IMR-90 (cell line): ENCODE measurements at regions not wholly inside any gene's neighbourhood (a gene's known extent, or its start where the extent isn't known, plus 50 kb on each side); places are given as distances from the start of the nearest gene placed in this dataset.

Experiments
- ATAC-seq: fragments of 200-7000 bp; cut with Tn5 transposase; 2 replicates; pipeline ENCODE4 v1.9.1; 2020; ENCODE audit warnings: low read depth, mild to moderate bottlenecking, moderate library complexity
- BruUV-seq: library from RNA; stranded (reverse); fragments of 400-500 nt; replicated peaks from 2 replicates; lab custom pipeline; 2021; lab: Mats Ljungman, UMichigan
- CTCF ChIA-PET: fragments of 300-600 bp; formaldehyde crosslinking; extraction: SDS; loops from one replicate; lab custom pipeline; 2021; ENCODE audit warnings: antibody characterized with exemption; lab: Yijun Ruan, JAX
- POLR2A ChIA-PET: fragments of 300-600 bp; sonication (Branson Sonifier 250); formaldehyde crosslinking; loops from one replicate; lab custom pipeline; 2022; ENCODE audit warnings: antibody characterized with exemption; ENCODE audit not compliant: unreplicated experiment; lab: Charles Lee
- DNase-seq: peaks from one replicate; pipeline ENCODE4 v3.0.0; 2013
- H2AFZ ChIP-seq: replicated peaks from 2 replicates; pipeline ENCODE3; 2013; ENCODE audit warnings: low read length, mild to moderate bottlenecking; ENCODE audit not compliant: poor library complexity
- H2AK5ac ChIP-seq: 2 replicates; pipeline ENCODE4 v1.6.1; 2013; ENCODE audit warnings: low read depth, low read length, inconsistent platforms
- H2AK9ac ChIP-seq: replicated peaks from 2 replicates; pipeline ENCODE3; 2013; ENCODE audit warnings: mild to moderate bottlenecking, low read depth, low read length, moderate library complexity; ENCODE audit not compliant: poor library complexity
- H2BK120ac ChIP-seq: 2 replicates; pipeline ENCODE4 v1.6.1; 2013; ENCODE audit warnings: low read depth, low read length, inconsistent platforms
- H2BK15ac ChIP-seq: 3 replicates; pipeline ENCODE4 v1.6.1; 2013; ENCODE audit warnings: low read depth, low read length, inconsistent platforms
- H2BK20ac ChIP-seq: 2 replicates; pipeline ENCODE4 v1.6.1; 2013; ENCODE audit warnings: low read depth, mild to moderate bottlenecking, inconsistent platforms, low read length, moderate library complexity
- H2BK5ac ChIP-seq: 2 replicates; pipeline ENCODE4 v1.6.1; 2013; ENCODE audit warnings: mild to moderate bottlenecking, low read depth, low read length, inconsistent platforms; ENCODE audit not compliant: poor library complexity, severe bottlenecking
- H3K14ac ChIP-seq: replicated peaks from 2 replicates; pipeline ENCODE4 v1.6.1; 2013; ENCODE audit warnings: low read depth, low read length, inconsistent platforms
- H3K18ac ChIP-seq: 2 replicates; pipeline ENCODE4 v1.6.1; 2013; ENCODE audit warnings: low read depth, low read length, control low read depth
- H3K23ac ChIP-seq: 2 replicates; pipeline ENCODE4 v1.6.1; 2013; ENCODE audit warnings: low read depth, low read length, inconsistent platforms
- H3K27ac ChIP-seq: 2 replicates; pipeline ENCODE4 v1.5.1; 2013; ENCODE audit warnings: mild to moderate bottlenecking, control low read depth, low read length; ENCODE audit not compliant: insufficient read depth
- H3K27me3 ChIP-seq: 2 replicates; pipeline ENCODE4 v1.6.1; 2013; ENCODE audit warnings: low read length; ENCODE audit not compliant: control insufficient read depth, insufficient read depth
- H3K36me3 ChIP-seq: 2 replicates; pipeline ENCODE4 v1.6.1; 2013; ENCODE audit warnings: low read length, mixed read lengths; ENCODE audit not compliant: control insufficient read depth, insufficient read depth
- H3K4ac ChIP-seq: 2 replicates; pipeline ENCODE4 v1.6.1; 2013; ENCODE audit warnings: low read depth, low read length, inconsistent platforms
- H3K4me1 ChIP-seq: 2 replicates; pipeline ENCODE4 v1.6.1; 2013; ENCODE audit warnings: low read length, mixed read lengths; ENCODE audit not compliant: control insufficient read depth, insufficient read depth
- H3K4me2 ChIP-seq: 2 replicates; pipeline ENCODE4 v1.6.1; 2013; ENCODE audit warnings: low read depth, mild to moderate bottlenecking, control low read depth, low read length, moderate library complexity
- H3K4me3 ChIP-seq: 2 replicates; pipeline ENCODE4 v1.5.1; 2013; ENCODE audit warnings: low read depth, mild to moderate bottlenecking, control low read depth, low read length, moderate library complexity; ENCODE audit not compliant: insufficient read depth
- H3K56ac ChIP-seq: 2 replicates; pipeline ENCODE4 v1.6.1; 2013; ENCODE audit warnings: low read length, inconsistent platforms; ENCODE audit not compliant: insufficient read depth; ENCODE audit errors: extremely low read depth
- H3K79me1 ChIP-seq, 2 experiments: 2 replicates each; pipeline ENCODE4 v1.6.1; 2013; ENCODE audit warnings: low read length in 2 of 2, inconsistent platforms in 1 of 2, low read depth in 1 of 2
- H3K9ac ChIP-seq: 2 replicates; pipeline ENCODE4 v1.6.1; 2013; ENCODE audit warnings: low read depth, low read length, control low read depth
- H3K9me1 ChIP-seq: 2 replicates; pipeline ENCODE4 v1.6.1; 2013; ENCODE audit warnings: low read length, inconsistent platforms; ENCODE audit not compliant: insufficient read depth
- H3K9me3 ChIP-seq: 2 replicates; pipeline ENCODE4 v1.6.1; 2013; ENCODE audit warnings: low read length; ENCODE audit not compliant: control insufficient read depth, insufficient read depth
- H4K20me1 ChIP-seq: 2 replicates; pipeline ENCODE4 v1.6.1; 2013; ENCODE audit warnings: low read length, inconsistent platforms; ENCODE audit not compliant: insufficient read depth
- H4K5ac ChIP-seq: 2 replicates; pipeline ENCODE4 v1.6.1; 2013; ENCODE audit warnings: mild to moderate bottlenecking, low read depth, low read length, control low read depth
- H4K8ac ChIP-seq, 2 experiments: 2 replicates each; pipeline ENCODE4 v1.6.1; 2013; ENCODE audit warnings: low read depth in 2 of 2, low read length in 2 of 2, control low read depth in 1 of 2, inconsistent platforms in 1 of 2
- H4K91ac ChIP-seq: 2 replicates; pipeline ENCODE4 v1.6.1; 2013; ENCODE audit warnings: low read depth, low read length, inconsistent platforms; ENCODE audit not compliant: insufficient read depth
- BHLHE40 ChIP-seq: fragments of 150-350 bp; IDR thresholded peaks from 2 replicates; pipeline ENCODE4 v1.6.1; 2016; ENCODE audit warnings: mild to moderate bottlenecking, low read depth, low read length
- CHD1 ChIP-seq: IDR thresholded peaks from 2 replicates; pipeline ENCODE4 v1.6.1; 2012; ENCODE audit warnings: low read depth, low read length, improper control_type of control experiment
- ELK1 ChIP-seq: fragments of 150-350 bp; IDR thresholded peaks from 2 replicates; pipeline ENCODE4 v1.6.1; 2016; ENCODE audit warnings: low read depth, mild to moderate bottlenecking, low read length, moderate library complexity, borderline replicate concordance
- MAFK ChIP-seq: IDR thresholded peaks from 2 replicates; pipeline ENCODE4 v1.6.1; 2012; ENCODE audit warnings: low read depth, low read length, improper control_type of control experiment
- MXI1 ChIP-seq: IDR thresholded peaks from 2 replicates; pipeline ENCODE4 v1.6.1; 2012; ENCODE audit warnings: low read depth, mild to moderate bottlenecking, low read length, moderate library complexity, borderline replicate concordance
- POLR2A ChIP-seq: IDR thresholded peaks from 2 replicates; pipeline ENCODE4 v1.6.1; 2012; ENCODE audit warnings: mild to moderate bottlenecking, low read depth, low read length
- RAD21 ChIP-seq: IDR thresholded peaks from 2 replicates; pipeline ENCODE4 v1.6.1; 2012; ENCODE audit warnings: low read length, improper control_type of control experiment
- SMC3 ChIP-seq: fragments of 150-350 bp; IDR thresholded peaks from 2 replicates; pipeline ENCODE4 v1.6.1; 2016; ENCODE audit warnings: low read depth, mild to moderate bottlenecking, antibody characterized with exemption, low read length, moderate library complexity
- USF2 ChIP-seq: fragments of 150-350 bp; IDR thresholded peaks from 2 replicates; pipeline ENCODE4 v1.6.1; 2017; ENCODE audit warnings: mild to moderate bottlenecking, antibody characterized with exemption, low read length, low read depth
- WGBS, 2 experiments: methylation state at CpG; one replicate each; pipeline versions ENCODE4 v1.1.5 to v1.1.7; 2013; ENCODE audit warnings: missing lambda C conversion rate in 2 of 2; ENCODE audit not compliant: insufficient read length in 1 of 2; ENCODE audit errors: extremely low coverage in 2 of 2; 5-methylcytosine and 5-hydroxymethylcytosine counted together
- dilution Hi-C: fragments of 300-500 bp; cut with HindIII; formaldehyde crosslinking; loops from one replicate; pipeline ENCODE4 v1.14.3; 2018; ENCODE audit warnings: low sequenced_read_pairs; ENCODE audit not compliant: unreplicated experiment
- in situ Hi-C: fragments of 300-500 bp; cut with MboI; formaldehyde crosslinking; loops from 3 replicates; pipeline ENCODE4 v1.14.3; 2019; ENCODE audit warnings: low sequenced_read_pairs, inconsistent platforms, mixed read lengths
- intact Hi-C: fragments of 100-400 bp; cut with micrococcal nuclease; formaldehyde crosslinking; loops from 2 replicates; pipeline ENCODE4 v1.10.0; 2022

GRCh38 chr6:51268666-51269065, 450.0 kb downstream of the TFAP2B start:
- intact Hi-C loops = no loop called here
- Histone ChIP-seq H4K8ac (no peak overlapping the region), H3K4ac (no peak overlapping the region), H3K18ac (no peak overlapping the region), H2BK120ac (no peak overlapping the region), H3K9me3 (peaks cover 8% of the 10 kb centered on the region; the same call in 1 of the 2 replicates), H3K4me3 (no peak overlapping the region), H4K20me1 (no peaks in the 10 kb centered on the region), H2AFZ (no peak overlapping the region), H3K4me2 (no peak overlapping the region), H3K9me1 (no peaks in the 10 kb centered on the region), H3K14ac (no peak overlapping the region), H2BK5ac (no peak overlapping the region), H2AK9ac (no peak overlapping the region), H3K9ac (no peak overlapping the region), H3K27ac (no peak overlapping the region), H3K36me3 (no peaks in the 10 kb centered on the region), H4K91ac (no peak overlapping the region), H4K5ac (no peak overlapping the region), H3K27me3 (no peaks in the 10 kb centered on the region), H3K56ac (no peak overlapping the region), H2BK15ac (no peak overlapping the region), H2AK5ac (no peak overlapping the region), H3K4me1 (no peaks in the 10 kb centered on the region), H3K23ac (no peak overlapping the region), H2BK20ac (no peak overlapping the region), H3K79me1 (no peaks in the 10 kb centered on the region)
- in situ Hi-C loops = no loop called here
- 20% methylated on average over 2 of the region's 4 CpGs; no CpG with 5 or more reads in 1 of the 2 experiments for WGBS, 2 experiments
- no peak for TF ChIP-seq MXI1
- TF ChIP-seq BHLHE40 = no peak
- no peak for TF ChIP-seq RAD21
- TF ChIP-seq SMC3 = no peak
- no peak for TF ChIP-seq USF2
- no peak for TF ChIP-seq MAFK
- no peak for TF ChIP-seq CHD1
- no peak for TF ChIP-seq POLR2A
- TF ChIP-seq ELK1 = no peak
- no TSS peak for BruUV-seq
- dilution Hi-C loops = no loop called here
- CTCF ChIA-PET = no interaction called here
- DNase-seq = no peak
- POLR2A ChIA-PET = no interaction called here
- ATAC-seq = no peak
